ENCODE measurements at regions not wholly inside any gene's neighbourhood (a gene's known extent, or its start where the extent isn't known, plus 50 kb on each side); places are given as distances from the start of the nearest gene placed in this dataset.

DNA sequence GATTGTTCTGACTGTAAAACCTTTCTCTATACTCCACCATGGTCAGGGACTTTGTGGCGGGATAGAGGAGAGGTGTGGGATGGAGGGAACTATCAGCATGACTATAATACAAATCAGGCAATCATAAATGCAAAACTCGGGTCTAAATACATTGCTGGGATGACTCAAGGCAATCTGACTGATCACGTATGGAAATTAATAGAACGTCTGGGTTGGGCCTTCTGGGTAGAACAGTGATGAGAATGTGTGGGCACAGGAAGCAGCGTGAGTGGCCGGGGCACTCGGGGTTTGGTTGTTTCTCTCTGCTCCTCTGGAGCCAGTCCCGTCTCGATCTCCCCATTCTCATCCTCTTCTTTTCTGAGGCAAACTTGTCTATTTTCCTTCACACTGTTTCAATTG, 485.8 kb downstream of the VRK1 start:
- H3K27ac ChIP-seq = no peak overlapping the region
- TF ChIP-seq, protein P1, sequence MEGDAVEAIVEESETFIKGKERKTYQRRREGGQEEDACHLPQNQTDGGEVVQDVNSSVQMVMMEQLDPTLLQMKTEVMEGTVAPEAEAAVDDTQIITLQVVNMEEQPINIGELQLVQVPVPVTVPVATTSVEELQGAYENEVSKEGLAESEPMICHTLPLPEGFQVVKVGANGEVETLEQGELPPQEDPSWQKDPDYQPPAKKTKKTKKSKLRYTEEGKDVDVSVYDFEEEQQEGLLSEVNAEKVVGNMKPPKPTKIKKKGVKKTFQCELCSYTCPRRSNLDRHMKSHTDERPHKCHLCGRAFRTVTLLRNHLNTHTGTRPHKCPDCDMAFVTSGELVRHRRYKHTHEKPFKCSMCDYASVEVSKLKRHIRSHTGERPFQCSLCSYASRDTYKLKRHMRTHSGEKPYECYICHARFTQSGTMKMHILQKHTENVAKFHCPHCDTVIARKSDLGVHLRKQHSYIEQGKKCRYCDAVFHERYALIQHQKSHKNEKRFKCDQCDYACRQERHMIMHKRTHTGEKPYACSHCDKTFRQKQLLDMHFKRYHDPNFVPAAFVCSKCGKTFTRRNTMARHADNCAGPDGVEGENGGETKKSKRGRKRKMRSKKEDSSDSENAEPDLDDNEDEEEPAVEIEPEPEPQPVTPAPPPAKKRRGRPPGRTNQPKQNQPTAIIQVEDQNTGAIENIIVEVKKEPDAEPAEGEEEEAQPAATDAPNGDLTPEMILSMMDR (conservative IDR thresholded peaks at IDR 0.05) = no peak

DNA sequence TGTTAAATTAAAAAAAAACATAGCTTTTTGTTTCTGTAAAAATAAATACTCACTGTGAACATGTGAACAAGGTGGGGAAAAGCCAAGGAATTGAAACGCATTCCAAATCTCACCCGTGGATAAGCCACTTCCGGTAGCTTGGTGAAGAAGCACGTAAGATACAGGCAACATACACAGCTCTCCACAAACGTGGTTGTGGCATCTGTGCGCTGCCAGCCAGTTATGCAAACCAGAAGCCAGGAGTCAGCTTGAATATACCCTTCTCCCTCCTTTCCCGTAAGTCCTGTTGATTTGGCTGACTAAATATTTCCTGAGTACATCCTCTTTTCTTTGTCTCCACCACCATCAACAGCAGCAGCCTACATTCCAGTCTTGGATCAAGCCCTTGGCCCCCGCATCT, 486.2 kb downstream of the VRK1 start:
- H3K27ac ChIP-seq = no peak overlapping the region
- TF ChIP-seq, protein P1 (conservative IDR thresholded peaks at IDR 0.05) = no peak

DNA sequence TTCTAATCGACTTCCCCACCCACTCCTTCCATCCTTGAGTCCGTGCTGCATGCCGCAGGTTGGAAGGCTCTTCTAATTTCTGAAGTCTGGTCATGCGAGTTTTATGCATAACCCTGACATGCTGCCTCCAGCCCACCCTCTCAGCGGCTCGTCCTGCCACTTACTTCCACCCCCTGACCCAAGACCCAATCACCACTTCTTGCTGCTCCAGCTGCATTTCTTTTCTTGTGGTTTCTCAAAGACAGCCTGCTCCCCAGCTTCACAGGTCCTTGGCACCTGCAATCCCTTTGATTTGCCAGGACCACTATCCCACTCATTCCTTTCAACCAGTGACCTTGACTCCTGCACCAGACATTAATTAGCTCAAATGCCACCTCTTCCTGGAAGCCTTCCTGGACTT, 486.7 kb downstream of the VRK1 start:
- TF ChIP-seq, protein P1 (conservative IDR thresholded peaks at IDR 0.05) = no peak
- H3K27ac ChIP-seq = no peak overlapping the region

DNA sequence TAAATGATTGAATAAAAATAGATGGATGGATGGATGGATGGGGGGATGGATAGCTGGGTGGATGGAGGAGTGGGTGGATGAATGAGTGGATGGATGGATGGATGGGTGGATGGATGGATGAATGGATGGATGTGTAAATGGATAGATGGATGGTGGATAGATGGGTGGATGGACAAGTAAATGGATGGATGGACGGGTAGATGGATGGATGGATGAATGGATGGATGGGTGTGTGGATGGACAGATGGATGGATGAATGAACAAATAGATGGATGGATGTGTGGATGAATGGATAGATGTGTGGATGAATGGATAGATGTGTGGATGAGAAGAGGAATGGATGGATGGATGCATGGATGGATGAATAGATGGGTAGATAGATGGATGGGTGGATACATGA, 490.8 kb downstream of the VRK1 start:
- TF ChIP-seq, protein P1 (conservative IDR thresholded peaks at IDR 0.05) = no peak
- H3K27ac ChIP-seq = no peak overlapping the region

DNA sequence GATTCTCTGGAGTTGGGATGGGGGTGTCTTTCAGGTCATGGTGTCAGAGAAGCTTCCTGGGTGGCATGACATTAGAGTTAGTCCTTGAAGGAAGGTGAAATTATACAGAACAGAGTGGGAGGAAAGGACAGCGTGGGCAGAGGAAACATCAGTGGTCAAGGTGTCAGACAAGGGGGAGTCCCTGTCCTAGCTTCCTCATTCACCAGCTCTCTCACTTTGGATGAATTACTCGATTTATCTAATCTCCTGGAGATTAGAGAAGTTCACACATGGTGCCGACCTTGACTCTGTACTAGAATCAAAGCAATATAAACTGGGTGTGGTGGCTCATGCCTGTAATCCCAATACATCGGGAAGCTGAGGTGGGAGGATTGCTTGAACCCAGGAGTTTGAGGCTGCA, 492.9 kb downstream of the VRK1 start:
- H3K27ac ChIP-seq = no peak overlapping the region
- TF ChIP-seq, protein P1 (conservative IDR thresholded peaks at IDR 0.05) = no peak

DNA sequence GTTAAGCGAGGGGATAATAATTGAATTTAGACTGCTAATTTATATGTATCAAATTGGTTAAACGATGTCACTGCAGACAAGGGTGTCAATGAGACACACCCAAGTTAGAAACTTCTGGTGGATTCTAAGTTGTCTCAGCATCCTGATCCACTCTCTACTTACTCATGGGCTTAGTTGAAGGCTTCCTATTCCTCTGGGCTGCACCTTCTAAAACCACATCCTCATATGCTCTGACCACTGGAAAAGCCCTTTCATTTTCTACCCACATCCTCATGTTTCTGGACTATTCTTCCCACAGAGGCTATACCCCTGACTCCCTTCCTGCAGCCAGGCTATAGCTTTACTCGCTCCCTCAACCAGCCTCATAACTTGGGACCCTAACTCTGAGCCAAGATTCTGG, 493.8 kb downstream of the VRK1 start:
- H3K27ac ChIP-seq = no peak overlapping the region
- TF ChIP-seq, protein P1 (conservative IDR thresholded peaks at IDR 0.05) = no peak

DNA sequence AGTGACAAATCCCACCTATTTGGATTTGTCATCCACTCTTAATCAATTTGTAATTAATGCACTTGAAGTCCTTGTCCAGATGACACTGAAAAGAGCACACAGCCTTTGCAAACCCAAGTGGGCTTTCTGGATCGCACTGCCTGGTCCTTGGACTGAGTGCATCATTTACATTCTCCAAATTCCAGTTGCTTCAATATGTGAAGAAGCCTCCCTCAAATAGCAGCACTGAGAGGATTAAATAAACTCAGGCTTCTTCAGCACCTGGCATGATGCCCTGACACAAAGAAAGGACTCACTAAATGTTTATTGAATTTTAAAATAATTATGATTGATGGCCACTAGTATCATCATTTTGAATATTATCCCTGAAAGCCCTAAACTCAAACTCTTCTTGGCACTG, 496.5 kb downstream of the VRK1 start:
- TF ChIP-seq, protein P1 (conservative IDR thresholded peaks at IDR 0.05) = no peak
- H3K27ac ChIP-seq = no peak overlapping the region
